WTC11 (cell line): ENCODE measurements at regions not wholly inside any gene's neighbourhood (a gene's known extent, or its start where the extent isn't known, plus 50 kb on each side); places are given as distances from the start of the nearest gene placed in this dataset.

Source experiments
- ARID4B ChIP-seq: sonication (generic); formaldehyde crosslinking; IDR thresholded peaks from 2 replicates; pipeline ENCODE4 v1.8.0; 2023; ENCODE audit warnings: missing genetic modification reagents, mild to moderate bottlenecking, borderline replicate concordance
- ATF1 ChIP-seq: sonication (generic); formaldehyde crosslinking; IDR thresholded peaks from 2 replicates; pipeline ENCODE4 v1.8.1; 2023; ENCODE audit warnings: mild to moderate bottlenecking, moderate library complexity, missing genetic modification reagents
- ATF2 ChIP-seq: sonication (generic); formaldehyde crosslinking; IDR thresholded peaks from 2 replicates; pipeline ENCODE4 v1.8.1; 2022; ENCODE audit warnings: low read depth, missing genetic modification reagents, borderline replicate concordance
- CTCF ChIP-seq: fragments of 200-600 bp; IDR thresholded peaks from 2 replicates; pipeline ENCODE4 v1.8.0; 2022; ENCODE audit warnings: antibody characterized with exemption
- ESRRA ChIP-seq: sonication (generic); formaldehyde crosslinking; IDR thresholded peaks from 2 replicates; pipeline ENCODE4 v1.8.1; 2022; ENCODE audit warnings: mild to moderate bottlenecking, missing genetic modification reagents, borderline replicate concordance
- FOXP4 ChIP-seq: sonication (generic); formaldehyde crosslinking; IDR thresholded peaks from 2 replicates; pipeline ENCODE4 v1.8.0; 2022; ENCODE audit warnings: mild to moderate bottlenecking, missing genetic modification reagents
- PRDM15 ChIP-seq: sonication (generic); formaldehyde crosslinking; IDR thresholded peaks from 2 replicates; pipeline ENCODE4 v1.8.0; 2022; ENCODE audit warnings: missing genetic modification reagents
- PREB ChIP-seq: sonication (generic); formaldehyde crosslinking; IDR thresholded peaks from 2 replicates; pipeline ENCODE4 v1.8.1; 2022; ENCODE audit warnings: mild to moderate bottlenecking, missing genetic modification reagents, moderate library complexity, borderline replicate concordance
- SP1 ChIP-seq: sonication (generic); formaldehyde crosslinking; conservative IDR thresholded peaks from 2 replicates; pipeline ENCODE4 v1.8.1; 2022; ENCODE audit warnings: missing genetic modification reagents
- USF2 ChIP-seq: sonication (generic); formaldehyde crosslinking; IDR thresholded peaks from 2 replicates; pipeline ENCODE4 v1.8.1; 2023; ENCODE audit warnings: mild to moderate bottlenecking, missing genetic modification reagents, moderate library complexity
- ZNF281 ChIP-seq: sonication (generic); formaldehyde crosslinking; IDR thresholded peaks from 2 replicates; pipeline ENCODE4 v1.8.0; 2023; ENCODE audit warnings: mild to moderate bottlenecking, missing genetic modification reagents

- TF ChIP-seq CTCF, result no peak
- TF ChIP-seq ESRRA (CRISPR knock-in tag), result no peak
- no peak for TF ChIP-seq ATF1
- no peak for TF ChIP-seq FOXP4 (CRISPR knock-in tag)
- TF ChIP-seq PRDM15 (CRISPR knock-in tag), result no peak
- no peak for TF ChIP-seq ATF2 (CRISPR knock-in tag)
- TF ChIP-seq PREB (CRISPR knock-in tag), result no peak
- TF ChIP-seq ZNF281 (CRISPR knock-in tag), result no peak
- TF ChIP-seq USF2 (CRISPR knock-in tag), result no peak
- no peak for TF ChIP-seq ARID4B (CRISPR knock-in tag)
- TF ChIP-seq SP1 (CRISPR knock-in tag), result no peak
These were observed 62.4 kb upstream of the PDK4 start for GRCh38 chr7:95658676-95659075.
